OCI-M2 (cell line): ENCODE measurements at regions not wholly inside any gene's neighbourhood (a gene's known extent, or its start where the extent isn't known, plus 50 kb on each side); places are given as distances from the start of the nearest gene placed in this dataset.
"Not testable (repeated sequence)": the region's sequence is repeated elsewhere in the genome, so short reads cannot be mapped to it uniquely, and the experiment has no call there.

Source experiments
- DNase-seq: peaks from one replicate; lab custom pipeline; 2025; ENCODE audit not compliant: unreplicated experiment; lab: John Stamatoyannopoulos, UW

DNA sequence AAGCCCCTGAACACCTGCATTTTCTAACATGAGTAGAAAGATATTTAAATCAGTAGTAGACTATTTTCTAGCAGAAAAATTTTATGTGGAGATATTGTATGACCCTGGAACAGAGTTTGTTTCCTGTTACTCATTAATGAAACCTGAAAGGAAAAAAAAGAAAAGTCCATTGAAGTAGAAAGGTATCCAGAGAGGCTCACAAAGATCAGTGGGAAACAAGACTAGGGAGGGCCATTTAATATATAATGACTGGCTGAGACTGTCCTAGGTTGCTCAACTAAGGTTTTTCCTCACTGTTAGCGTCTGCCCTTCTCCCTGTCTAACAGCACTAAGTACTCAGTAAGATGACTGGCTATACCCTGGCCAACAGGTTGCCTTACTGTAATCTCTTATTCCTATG lies 788.6 kb downstream of the GLUD2 start:
- no peak for DNase-seq

DNA sequence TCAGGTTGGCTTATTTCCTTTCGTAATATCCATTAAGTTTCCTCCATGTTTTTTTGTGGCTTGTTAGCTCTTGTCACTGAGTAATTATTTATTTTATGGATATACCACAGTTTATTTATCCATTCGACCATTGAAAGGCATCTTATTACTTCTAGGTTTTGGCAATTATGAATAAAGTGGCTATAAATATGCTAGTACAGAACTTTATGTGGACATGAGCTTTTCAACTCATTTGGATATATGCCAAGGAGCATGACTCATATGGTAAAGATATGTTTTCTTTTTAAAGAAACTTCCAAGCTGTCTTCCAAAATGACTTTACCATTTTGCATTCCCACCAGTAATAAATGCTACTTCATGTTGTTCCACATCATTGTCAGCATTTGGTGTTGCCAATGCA lies 803.6 kb downstream of the GLUD2 start:
- no peak for DNase-seq

DNA sequence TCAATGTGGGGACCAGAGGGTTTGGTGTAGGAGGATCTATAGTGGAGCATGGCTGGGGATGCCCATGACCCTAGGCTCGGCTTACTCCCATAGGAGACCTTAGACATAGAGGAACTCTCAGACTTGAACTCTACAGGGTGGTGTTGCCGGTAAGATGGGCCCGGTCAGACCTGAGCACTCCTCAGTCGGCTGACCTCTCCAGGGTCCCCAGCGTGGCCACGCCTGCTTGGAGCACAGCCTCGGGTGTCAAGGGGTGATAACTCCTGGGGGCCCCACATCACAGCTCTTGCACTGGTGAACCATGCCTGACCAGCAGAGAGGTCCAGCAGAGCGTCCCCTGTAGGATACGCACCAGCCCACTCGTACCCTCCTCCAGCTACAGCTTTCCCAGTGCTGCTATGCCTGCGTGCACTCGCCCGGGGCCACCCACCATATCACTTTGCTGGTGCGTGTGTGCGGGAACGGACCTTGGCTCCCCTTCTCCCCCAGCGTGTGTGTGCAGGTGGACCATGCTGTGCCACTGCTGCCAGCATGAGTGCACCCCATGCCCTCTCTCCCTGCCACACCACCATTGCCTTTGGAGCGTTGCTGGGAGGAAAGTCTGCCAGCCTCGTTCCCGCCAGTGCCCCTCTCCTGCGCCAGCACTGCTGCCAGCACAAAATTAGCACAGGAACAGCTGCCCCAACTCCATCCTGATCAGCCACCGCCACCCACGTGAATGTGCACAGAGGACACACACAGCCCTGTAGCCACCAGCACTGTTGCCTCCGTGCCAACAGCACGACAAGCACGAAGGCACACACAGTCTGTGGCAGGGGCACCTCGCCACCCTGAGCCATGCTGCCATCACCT lies 806.6 kb downstream of the GLUD2 start:
- no peak for DNase-seq

DNA sequence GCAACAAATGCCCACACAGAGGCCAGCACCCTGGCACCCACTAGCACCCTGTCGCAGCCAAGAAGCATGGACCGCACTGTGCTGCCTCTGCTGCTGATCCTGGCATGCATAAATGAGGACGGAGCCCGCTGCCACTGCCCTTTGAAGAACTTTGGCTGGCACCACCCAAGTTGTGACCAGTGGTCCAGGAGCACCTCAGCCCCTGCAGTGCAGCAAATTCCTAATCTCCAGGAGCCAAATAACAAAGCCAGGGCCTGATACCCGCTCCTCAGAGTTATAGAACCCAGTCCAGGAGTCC lies 807.2 kb downstream of the GLUD2 start:
- DNase-seq: no peak

DNA sequence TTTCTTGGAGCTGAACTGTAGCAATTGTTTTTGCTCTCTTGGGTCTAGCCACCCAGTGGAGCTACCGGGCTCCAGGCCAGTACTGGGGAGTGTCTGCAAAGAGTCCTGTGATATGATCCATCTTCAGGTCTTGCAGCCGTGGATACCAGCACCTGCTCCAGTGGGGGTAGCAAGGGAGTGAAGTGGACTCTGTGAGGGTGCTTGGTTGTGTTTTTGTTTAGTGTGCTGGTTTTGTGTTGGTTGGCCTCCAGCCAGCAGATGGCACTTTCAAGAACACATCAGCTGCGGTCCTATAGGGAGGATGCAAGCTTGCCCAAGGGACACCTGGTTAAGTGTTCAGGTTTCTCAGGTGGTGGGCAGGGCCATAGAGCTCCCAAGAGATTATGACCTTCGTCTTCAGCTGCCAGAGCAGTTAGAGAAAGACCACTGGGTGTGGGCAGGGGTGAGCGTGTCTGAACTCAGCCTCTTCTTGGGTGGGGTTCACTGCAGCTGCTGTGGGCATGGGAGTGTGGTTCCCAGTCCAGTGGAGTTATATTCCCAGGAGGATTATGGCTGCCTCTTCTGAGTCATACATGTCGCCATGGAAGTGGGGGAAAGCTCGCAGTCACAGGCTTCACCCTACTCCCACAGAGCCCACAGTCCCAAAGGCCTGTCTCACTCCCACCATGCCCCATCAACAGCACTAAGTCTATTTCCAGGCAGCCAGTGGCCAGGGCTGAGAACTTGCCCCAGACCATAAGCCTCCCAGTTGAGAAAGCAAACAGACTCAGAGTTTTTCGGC lies 811.6 kb downstream of the GLUD2 start:
- no peak for DNase-seq

DNA sequence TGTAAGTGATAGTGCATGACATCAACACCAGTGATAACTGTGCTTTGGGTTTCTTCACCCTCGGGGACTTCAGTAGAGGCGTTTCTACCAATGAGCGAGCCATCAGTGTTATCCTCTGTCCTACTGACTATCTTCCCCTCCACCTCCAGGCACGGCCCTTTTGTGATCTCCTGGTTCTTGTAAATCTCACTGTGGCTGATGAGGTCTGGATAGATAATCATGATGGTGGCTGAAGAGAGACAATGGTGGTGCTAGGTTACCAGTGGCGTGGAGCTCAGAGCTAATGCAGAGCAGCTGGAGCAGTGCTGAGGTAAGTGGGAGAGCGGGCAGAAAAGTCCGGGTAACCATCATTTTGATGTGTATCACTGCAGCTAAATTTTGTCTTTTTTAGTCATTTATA lies 816.6 kb downstream of the GLUD2 start:
- DNase-seq: no peak

DNA sequence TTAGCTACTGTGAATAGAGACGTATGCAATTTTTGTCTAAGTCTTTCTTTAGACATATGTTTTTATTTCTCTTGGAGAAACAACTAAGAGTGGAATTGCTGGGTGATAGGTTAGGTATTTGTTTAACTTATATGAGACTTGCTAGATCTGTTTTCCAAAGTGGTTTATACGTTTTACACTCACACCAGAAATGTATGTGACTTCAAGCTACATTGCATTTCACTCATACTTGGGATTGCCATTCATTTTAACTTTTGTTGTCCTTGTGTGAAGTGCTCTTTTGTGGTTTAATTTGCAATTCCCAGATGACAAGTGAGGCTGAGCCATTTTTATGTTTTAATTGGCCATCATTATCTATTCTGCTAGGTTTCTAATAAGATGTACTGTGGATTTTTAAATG lies 817.2 kb downstream of the GLUD2 start:
- DNase-seq: no peak

DNA sequence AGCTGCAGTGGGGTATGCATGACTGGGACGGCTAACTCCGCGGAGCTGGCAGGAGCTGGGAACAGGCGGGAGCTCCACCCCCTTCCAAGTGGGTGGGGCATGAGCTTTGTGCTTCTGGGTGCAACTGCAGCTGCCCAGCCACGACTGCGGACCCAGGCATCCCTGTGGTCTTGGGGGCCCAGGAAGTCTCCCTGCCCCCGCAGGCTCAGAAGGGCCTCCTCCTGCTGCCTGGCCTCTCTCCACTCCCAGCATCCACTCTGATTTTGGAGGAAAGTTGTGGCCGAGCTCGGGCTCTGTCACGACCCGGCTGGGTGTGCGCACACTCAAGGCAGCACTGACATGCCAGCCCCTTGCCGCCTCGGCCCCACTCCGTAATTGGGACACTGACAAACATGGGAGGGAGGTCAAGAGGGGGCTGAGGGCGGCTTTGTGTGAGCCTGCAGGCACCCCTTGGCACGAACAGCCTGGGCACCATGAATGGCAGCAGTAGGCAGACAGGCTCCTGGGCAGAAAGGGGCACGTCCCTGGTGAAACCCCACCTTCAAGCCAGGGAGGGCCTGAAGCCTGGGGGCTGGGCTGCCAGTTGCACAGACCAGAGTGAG lies 822.6 kb downstream of the GLUD2 start:
- no peak for DNase-seq

DNA sequence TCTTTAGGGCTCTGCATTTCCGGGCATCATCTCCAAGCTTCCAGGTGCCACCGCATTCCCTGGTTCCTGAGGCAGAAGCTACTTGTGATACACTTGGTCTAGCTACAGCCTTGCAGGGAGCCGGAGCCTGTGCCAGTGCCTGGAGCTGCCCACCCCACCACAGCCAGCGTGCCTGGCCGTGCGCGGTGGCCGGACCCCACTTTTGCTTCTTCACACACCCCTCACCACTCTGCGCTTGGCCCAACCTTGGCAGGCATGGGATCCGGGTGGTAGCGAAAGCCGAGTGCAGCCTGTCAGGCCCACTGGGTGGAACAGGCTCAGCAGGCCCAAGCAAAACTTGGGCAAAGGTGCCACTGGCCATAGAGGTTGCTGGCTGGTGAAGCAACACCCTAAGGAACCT lies 823.7 kb downstream of the GLUD2 start:
- no peak for DNase-seq

DNA sequence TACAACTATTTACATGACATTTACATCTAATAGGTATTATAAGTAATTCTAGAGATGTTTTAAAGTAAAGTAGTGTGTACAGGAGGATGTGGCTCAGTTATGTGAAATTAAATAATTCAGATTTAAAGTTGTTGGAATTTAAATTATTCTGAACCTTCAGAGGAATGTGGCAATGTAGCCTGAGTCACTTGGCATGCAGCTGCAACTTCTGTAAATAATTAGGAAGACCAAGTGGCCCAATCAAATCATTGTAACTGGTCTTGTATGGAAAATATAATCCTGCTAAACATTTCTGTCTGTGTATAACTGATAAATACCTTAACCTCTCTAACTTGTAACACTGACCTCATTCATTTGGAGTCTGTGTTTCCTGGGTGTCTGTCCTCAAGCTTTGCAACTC lies 828.9 kb downstream of the GLUD2 start:
- no peak for DNase-seq

DNA sequence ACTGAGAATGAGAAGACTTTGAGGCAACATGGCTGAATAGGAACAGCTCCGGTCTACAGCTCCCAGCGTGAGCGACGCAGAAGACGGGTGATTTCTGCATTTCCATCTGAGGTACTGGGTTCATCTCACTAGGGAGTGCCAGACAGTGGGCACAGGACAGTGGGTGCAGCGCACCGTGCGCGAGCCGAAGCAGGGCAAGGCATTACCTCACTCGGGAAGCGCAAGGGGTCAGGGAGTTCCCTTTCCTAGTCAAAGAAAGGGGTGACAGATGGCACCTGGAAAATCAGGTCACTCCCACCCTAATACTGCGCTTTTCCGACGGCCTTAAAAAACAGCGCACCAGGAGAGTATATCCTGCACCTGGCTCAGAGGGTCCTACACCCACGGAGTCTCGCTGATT lies 829.9 kb downstream of the GLUD2 start:
- not testable (repeated sequence) for DNase-seq

DNA sequence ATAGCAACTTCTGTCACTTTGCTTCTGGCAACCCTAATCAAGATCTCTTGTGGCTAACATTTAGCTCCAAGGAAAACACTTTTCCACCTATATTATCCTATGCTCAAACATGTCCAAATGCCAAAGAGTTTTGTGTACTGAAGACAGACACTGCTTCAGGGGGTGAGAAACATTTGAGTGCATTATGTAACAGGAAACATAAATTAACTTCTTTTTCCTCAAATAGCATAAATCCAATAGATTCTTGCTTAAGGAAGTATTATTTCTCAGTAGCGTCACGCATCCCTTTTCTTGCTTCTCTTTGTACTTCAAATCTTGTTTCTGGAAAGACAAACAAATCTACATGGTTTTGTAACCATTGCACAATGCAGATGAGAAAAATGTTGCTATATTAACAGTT lies 839.1 kb downstream of the GLUD2 start:
- DNase-seq: no peak

DNA sequence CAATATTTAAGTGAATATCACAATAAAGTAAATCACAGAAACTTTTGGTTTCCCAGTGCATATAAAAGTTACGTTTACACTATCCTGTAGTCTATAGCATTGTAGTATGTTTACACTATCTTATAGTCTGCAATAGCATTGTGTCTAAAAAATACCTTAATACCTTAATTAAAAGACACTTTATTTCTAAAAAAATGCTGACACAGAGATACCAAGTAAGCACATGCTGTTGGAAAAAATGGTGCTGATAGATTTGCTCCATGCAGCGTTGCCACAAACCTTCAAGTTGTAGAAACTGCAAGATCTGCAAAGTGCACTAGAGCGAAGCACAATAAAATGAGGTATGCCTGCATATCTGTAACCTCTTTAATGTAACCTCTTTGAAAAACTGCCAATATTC lies 847.3 kb downstream of the GLUD2 start:
- no peak for DNase-seq

DNA sequence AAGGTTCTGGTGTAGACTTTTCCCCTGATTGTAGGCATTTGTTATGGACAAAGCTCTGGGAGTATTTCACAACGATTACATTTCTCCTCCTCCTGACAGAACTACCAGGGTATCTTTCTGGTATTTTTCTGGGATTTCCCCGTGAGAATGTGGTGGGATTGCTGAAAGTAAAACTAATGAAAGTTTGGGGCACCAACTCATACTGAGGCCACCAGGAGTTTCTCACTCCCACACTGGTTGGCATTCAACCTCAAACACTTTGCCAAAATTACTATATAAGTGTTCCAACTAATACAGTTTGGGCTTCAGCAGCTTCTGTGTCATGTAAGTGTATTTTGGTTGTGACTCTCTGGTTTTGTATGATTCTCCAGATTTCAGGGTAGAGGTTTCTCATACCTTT lies 855.1 kb downstream of the GLUD2 start:
- no peak for DNase-seq

DNA sequence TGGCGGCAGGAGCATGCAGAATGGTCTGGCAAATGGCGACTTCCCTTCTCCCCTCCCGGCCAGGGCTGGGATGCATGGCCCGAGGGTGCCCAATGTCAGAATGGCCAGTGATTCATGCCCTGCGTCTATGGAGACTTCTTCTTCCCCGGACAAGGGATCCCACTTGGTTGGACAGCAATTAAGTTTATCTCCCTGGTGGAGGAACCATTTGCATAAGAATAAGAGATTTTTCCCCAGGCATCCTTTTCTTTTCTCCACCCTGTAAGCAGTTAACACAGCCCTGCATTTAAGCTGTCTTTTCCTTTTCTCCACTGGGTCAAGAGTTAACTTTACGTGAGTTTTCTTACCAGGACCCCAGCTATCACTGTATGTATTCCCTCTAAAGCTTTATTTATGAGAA lies 856.6 kb downstream of the GLUD2 start:
- DNase-seq: no peak

DNA sequence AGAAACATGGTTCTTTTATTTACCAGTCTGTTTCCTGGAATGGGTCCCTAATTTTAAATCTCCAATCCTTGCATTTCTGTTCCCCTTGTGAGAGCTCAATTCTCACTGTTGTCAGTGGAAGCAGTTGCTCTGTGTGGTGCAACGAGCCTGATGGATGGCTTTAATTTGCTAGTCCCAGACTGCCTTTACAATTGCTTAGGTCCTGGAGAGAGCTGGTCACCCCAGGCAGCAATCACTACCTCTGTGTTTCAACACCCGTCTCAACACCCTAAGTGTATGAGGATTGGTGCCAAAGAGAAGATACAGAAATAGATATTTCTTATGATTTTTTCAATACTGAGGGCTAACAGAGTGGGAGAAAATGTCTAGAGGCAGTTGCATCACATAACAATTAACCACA lies 873.8 kb downstream of the GLUD2 start:
- no peak for DNase-seq

DNA sequence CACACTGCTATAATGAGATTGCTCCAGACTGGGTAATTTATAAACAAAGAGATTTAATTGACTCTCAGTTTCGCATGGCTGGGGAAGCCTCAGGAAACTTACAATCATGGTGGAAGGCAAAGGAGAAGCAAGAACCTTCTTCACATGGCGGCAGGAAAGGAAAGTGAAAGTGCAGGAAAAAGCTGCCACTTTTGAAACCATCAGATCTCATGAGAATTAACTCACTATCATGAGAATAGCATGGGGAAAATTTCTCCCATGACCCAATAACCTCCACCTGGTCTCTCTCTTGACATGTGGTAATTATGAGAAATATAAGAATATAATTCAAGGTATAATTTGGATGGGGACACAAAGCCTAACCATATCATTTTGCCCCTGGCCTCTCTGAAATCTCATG lies 884.2 kb downstream of the GLUD2 start:
- no peak for DNase-seq

DNA sequence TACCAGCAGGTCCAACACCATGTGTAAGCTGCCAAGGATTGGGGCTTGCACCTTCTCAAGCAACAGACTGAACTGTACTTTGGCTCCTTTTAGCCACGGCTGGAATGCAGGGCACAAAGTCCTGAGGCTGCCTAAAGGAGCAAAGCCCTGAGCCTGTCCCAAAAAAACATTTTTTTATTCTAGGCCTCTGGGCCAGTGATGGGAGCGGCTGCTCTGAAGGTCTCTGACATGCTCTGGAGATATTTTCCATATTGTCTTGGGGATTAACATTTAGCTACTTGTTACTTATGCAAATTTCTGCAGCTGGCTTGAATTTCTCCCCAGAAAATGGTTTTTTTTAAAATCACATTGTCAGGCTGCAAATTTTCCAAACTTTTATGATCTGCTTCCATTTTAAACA lies 885.3 kb downstream of the GLUD2 start:
- DNase-seq: no peak

DNA sequence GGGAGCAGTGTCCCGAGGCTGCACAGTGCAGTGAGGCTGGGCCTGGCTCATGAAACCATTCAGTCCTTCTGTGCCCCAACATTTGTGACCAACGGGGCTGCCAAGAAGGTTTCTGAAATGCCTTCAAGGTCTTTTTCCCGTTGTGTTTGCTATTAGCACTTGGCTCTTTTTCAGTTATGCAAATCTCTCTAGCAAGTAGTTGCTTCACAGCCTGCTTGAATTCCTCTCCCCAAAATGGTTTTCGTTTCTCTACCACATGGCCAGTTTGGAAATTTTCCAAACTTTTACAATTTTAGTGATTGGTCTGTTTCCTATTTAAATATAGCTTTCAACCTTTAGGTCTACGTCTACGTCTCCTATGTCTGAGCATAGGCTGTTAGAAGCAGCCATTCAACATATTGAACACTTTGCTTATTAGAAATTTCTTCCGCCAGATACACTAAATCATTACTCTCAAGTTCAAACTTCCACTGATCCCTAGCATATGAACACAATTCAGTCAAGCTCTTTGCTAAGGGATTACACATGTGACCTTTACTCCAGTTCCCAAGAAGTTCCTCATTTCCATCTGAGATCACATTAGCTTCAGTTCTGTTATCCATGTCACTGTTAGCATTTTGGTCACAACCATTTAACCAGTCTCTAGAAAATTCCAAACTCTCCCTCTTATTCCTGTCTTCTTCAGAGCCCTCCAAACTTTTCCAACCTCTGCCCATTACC lies 901.8 kb downstream of the GLUD2 start:
- no peak for DNase-seq

DNA sequence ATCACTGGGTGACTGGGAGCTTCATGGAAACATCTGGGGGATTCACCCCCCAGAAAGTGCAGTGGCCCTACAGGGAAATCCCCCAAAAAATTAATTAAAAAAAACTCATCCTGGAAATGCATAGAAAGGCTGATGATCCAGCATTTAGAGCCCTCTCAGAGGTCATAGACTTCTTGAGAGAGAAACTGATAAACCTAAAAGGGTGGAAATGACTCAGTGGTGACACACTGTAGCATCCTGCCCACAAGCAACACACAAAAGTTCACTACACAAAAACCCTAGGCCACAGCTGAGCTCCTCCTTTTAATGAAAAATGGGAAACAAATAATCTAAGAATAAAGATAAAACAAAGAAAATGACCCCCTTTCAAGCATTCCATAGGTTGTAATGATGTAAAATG lies 911.5 kb downstream of the GLUD2 start:
- DNase-seq: no peak

DNA sequence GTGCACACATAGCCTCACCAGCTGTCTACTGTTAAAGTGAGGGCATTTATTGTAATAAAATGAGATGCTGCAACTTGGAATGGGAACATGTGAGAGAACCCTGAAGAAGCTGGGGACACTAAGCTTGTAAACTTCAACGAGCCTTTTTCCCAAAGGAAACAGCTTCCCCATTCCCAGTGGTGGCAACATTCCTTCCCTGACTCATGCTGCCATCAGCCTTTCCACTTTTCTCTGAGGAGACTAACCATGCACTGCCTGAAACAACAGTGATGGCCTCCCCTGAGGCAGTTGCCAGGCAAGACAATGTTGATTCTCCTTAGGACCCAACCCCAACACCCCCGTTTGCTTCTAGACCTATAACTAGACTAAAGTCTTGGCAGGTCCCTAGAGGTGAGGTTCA lies 928.3 kb downstream of the GLUD2 start:
- no peak for DNase-seq

DNA sequence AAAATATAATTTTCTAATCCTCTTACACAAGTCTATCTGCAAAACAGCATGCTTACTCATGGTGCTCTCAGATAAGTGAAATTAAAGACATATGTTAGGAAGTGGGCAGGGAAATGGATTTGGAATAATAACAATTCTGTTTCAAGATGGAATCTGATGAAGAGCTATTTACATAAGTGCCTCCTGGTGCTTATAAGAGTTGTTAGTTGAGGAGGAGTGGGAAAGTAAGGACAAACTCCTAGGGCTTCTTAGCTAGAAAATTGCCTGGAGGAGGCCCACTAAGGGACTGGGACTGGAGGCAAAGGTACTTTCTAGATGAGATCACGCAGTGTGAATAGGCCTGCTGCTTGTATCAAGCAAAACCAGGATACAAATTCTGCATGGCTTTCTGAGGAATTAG lies 939.8 kb downstream of the GLUD2 start:
- no peak for DNase-seq
